Liver (tissue), 8 donors: ENCODE measurements at regions not wholly inside any gene's neighbourhood (a gene's known extent, or its start where the extent isn't known, plus 50 kb on each side); places are given as distances from the start of the nearest gene placed in this dataset.

Source experiments
- DNase-seq: peaks from one replicate; pipeline ENCODE4 v3.0.0-alpha.2; 2017; ENCODE audit warnings: low spot score
- H3K27ac ChIP-seq, 2 donors: one replicate each; pipeline ENCODE4 v1.7.0; 2013; ENCODE audit warnings: inconsistent platforms in 2 of 2, low read length in 2 of 2, control low read depth in 1 of 2, low read depth in 1 of 2, mild to moderate bottlenecking in 1 of 2
- H3K27me3 ChIP-seq, 4 donors: one replicate each; pipeline versions ENCODE4 v1.6.1 to v1.7.0; 2013; ENCODE audit warnings: low read length in 3 of 4, inconsistent platforms in 1 of 4, mild to moderate bottlenecking in 1 of 4, moderate library complexity in 1 of 4; ENCODE audit not compliant: control insufficient read depth in 4 of 4, insufficient read depth in 4 of 4
- H3K36me3 ChIP-seq, 4 donors: one replicate each; pipeline versions ENCODE4 v1.6.1 to v1.7.0; 2013; ENCODE audit warnings: low read length in 3 of 4, mild to moderate bottlenecking in 3 of 4, low read depth in 1 of 4, moderate library complexity in 1 of 4; ENCODE audit not compliant: control insufficient read depth in 4 of 4, insufficient read depth in 3 of 4
- H3K4me1 ChIP-seq, 4 donors: one replicate each; pipeline versions ENCODE4 v1.6.1 to v1.7.0; 2013; ENCODE audit warnings: low read length in 3 of 4, mild to moderate bottlenecking in 3 of 4, moderate library complexity in 1 of 4; ENCODE audit not compliant: control insufficient read depth in 4 of 4, insufficient read depth in 4 of 4
- H3K4me3 ChIP-seq, 3 donors: one replicate each; pipeline versions ENCODE4 v1.6.1 to v1.7.0; 2013; ENCODE audit warnings: low read length in 3 of 3, control low read depth in 1 of 3, low read depth in 1 of 3, mild to moderate bottlenecking in 1 of 3
- H3K9ac ChIP-seq, 2 donors: one replicate each; pipeline ENCODE4 v1.7.0; 2013; ENCODE audit warnings: low read length in 2 of 2, mild to moderate bottlenecking in 2 of 2, moderate library complexity in 2 of 2, control low read depth in 1 of 2, low read depth in 1 of 2
- H3K9me3 ChIP-seq, 4 donors: one replicate each; pipeline versions ENCODE4 v1.6.1 to v1.7.0; 2013; ENCODE audit warnings: low read length in 3 of 4; ENCODE audit not compliant: control insufficient read depth in 4 of 4
- CTCF ChIP-seq: fragments of 150-350 bp; IDR thresholded peaks from 2 replicates; pipeline ENCODE4 v1.5.1; 2017; ENCODE audit warnings: improper control_type of control experiment, low read depth, low read length; ENCODE audit not compliant: missing input control
- EGR1 ChIP-seq, 2 donors: IDR thresholded peaks; 2 replicates each; pipeline ENCODE4 v1.6.1; 2016 to 2018; ENCODE audit warnings: antibody characterized with exemption in 2 of 2, low read depth in 2 of 2
- FOXA1 ChIP-seq: IDR thresholded peaks from 2 replicates; pipeline ENCODE4 v1.6.1; 2016; ENCODE audit warnings: antibody characterized with exemption
- FOXA2 ChIP-seq: IDR thresholded peaks from 2 replicates; pipeline ENCODE4 v1.6.1; 2016; ENCODE audit warnings: antibody characterized with exemption
- GABPA ChIP-seq, 2 donors: IDR thresholded peaks in 1 of 2; conservative IDR thresholded peaks in 1 of 2; 2 replicates each; pipeline ENCODE4 v1.6.1; 2016; ENCODE audit warnings: antibody characterized with exemption in 2 of 2, mild to moderate bottlenecking in 1 of 2, moderate library complexity in 1 of 2
- HNF4A ChIP-seq, 2 donors: conservative IDR thresholded peaks; 2 replicates each; pipeline ENCODE4 v1.6.1; 2016; ENCODE audit warnings: antibody characterized with exemption in 2 of 2, mild to moderate bottlenecking in 2 of 2
- HNF4G ChIP-seq: IDR thresholded peaks from 2 replicates; pipeline ENCODE4 v1.6.1; 2016; ENCODE audit warnings: antibody characterized with exemption
- JUND ChIP-seq, 2 donors: IDR thresholded peaks; 2 replicates each; pipeline ENCODE4 v1.6.1; 2016; ENCODE audit warnings: antibody characterized with exemption in 2 of 2
- MAX ChIP-seq: IDR thresholded peaks from 2 replicates; pipeline ENCODE4 v1.6.1; 2016; ENCODE audit warnings: antibody characterized with exemption
- NR2F2 ChIP-seq: IDR thresholded peaks from 2 replicates; pipeline ENCODE4 v1.6.1; 2016; ENCODE audit warnings: antibody characterized with exemption
- RAD21 ChIP-seq, 2 donors: IDR thresholded peaks; 2 replicates each; pipeline ENCODE4 v1.6.1; 2016; ENCODE audit warnings: antibody characterized with exemption in 2 of 2, mild to moderate bottlenecking in 2 of 2
- RXRA ChIP-seq, 2 donors: IDR thresholded peaks; 2 replicates each; pipeline ENCODE4 v1.6.1; 2017 to 2018; ENCODE audit warnings: antibody characterized with exemption in 2 of 2, mild to moderate bottlenecking in 1 of 2
- SP1 ChIP-seq: IDR thresholded peaks from 2 replicates; pipeline ENCODE4 v1.6.1; 2018; ENCODE audit warnings: antibody characterized with exemption, mild to moderate bottlenecking
- TAF1 ChIP-seq: conservative IDR thresholded peaks from 2 replicates; pipeline ENCODE4 v1.6.1; 2016; ENCODE audit warnings: antibody characterized with exemption, mild to moderate bottlenecking
- YY1 ChIP-seq: IDR thresholded peaks from 2 replicates; pipeline ENCODE4 v1.6.1; 2016; ENCODE audit warnings: antibody characterized with exemption, mild to moderate bottlenecking
- WGBS: extraction: QIAGEN DNeasy Blood & Tissue Kit; methylation state at CpG from one replicate; pipeline ENCODE4 v1.1.7; 2013; 5-methylcytosine and 5-hydroxymethylcytosine counted together
- TF ChIP-seq, protein P1 (sequence below): IDR thresholded peaks from 2 replicates; pipeline ENCODE4 v1.6.1; 2016; ENCODE audit warnings: antibody characterized with exemption
- TF ChIP-seq, protein P2 (sequence below): IDR thresholded peaks from 2 replicates; pipeline ENCODE4 v1.6.1; 2016; ENCODE audit warnings: antibody characterized with exemption
- TF ChIP-seq, protein P3 (sequence below): IDR thresholded peaks from 2 replicates; pipeline ENCODE4 v1.6.1; 2016; ENCODE audit warnings: antibody characterized with exemption, mild to moderate bottlenecking
- donor health status: healthy.
- donor health status: healthy.
- donor health status: healthy.
- donor health status: healthy.
- donor health status: healthy.

DNA sequence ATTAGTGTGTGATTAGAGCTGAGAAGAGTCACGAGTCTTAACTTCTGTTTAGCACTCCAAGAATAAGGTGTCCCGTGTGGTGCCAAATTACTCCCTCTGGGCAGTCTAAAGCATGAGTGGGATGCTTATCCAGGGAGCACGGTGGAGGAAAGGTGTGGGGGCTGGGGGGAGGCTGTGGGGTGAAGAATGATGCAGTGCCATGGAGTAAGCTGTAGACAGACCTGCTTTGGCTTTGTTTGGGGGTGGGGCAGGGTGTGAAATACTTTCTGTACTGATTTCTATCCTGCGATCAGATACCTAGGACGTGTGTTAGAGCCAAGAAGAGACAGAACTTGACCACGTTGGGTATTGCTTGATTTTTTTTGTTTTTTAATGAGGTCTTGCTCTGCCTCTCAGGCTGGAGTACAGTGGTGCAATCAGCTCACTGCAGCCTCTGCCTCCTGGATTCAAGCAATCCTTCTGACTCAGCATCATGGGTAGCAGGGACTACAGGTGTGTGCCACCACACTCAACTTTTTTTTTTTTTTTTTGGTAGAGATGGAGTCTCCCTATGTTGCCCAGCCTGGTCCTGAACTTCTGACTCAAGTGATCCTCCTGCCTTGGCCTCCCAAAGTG is 232.8 kb downstream of the MAN2A1 start:
- TF ChIP-seq CTCF, result no peak
- TF ChIP-seq SP1, result no peak
- TF ChIP-seq RAD21 (IDR thresholded peaks at IDR 0.05), result no peak
- TF ChIP-seq, protein P1, sequence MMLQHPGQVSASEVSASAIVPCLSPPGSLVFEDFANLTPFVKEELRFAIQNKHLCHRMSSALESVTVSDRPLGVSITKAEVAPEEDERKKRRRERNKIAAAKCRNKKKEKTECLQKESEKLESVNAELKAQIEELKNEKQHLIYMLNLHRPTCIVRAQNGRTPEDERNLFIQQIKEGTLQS, result no peak
- no peak for TF ChIP-seq EGR1 (IDR thresholded peaks at IDR 0.05; ENCODE audit: low read depth in 2 of 2)
- no peak for TF ChIP-seq HNF4A (conservative IDR thresholded peaks at IDR 0.05)
- TF ChIP-seq GABPA (IDR thresholded peaks at IDR 0.05 in 1 of 2, conservative IDR thresholded peaks at IDR 0.05 in 1 of 2), result no peak
- TF ChIP-seq MAX, result no peak
- no peak for TF ChIP-seq NR2F2
- TF ChIP-seq, protein P2, sequence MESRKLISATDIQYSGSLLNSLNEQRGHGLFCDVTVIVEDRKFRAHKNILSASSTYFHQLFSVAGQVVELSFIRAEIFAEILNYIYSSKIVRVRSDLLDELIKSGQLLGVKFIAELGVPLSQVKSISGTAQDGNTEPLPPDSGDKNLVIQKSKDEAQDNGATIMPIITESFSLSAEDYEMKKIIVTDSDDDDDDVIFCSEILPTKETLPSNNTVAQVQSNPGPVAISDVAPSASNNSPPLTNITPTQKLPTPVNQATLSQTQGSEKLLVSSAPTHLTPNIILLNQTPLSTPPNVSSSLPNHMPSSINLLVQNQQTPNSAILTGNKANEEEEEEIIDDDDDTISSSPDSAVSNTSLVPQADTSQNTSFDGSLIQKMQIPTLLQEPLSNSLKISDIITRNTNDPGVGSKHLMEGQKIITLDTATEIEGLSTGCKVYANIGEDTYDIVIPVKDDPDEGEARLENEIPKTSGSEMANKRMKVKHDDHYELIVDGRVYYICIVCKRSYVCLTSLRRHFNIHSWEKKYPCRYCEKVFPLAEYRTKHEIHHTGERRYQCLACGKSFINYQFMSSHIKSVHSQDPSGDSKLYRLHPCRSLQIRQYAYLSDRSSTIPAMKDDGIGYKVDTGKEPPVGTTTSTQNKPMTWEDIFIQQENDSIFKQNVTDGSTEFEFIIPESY, result no peak
- TF ChIP-seq RXRA (IDR thresholded peaks at IDR 0.05), result no peak
- TF ChIP-seq YY1, result no peak
- TF ChIP-seq, protein P3, sequence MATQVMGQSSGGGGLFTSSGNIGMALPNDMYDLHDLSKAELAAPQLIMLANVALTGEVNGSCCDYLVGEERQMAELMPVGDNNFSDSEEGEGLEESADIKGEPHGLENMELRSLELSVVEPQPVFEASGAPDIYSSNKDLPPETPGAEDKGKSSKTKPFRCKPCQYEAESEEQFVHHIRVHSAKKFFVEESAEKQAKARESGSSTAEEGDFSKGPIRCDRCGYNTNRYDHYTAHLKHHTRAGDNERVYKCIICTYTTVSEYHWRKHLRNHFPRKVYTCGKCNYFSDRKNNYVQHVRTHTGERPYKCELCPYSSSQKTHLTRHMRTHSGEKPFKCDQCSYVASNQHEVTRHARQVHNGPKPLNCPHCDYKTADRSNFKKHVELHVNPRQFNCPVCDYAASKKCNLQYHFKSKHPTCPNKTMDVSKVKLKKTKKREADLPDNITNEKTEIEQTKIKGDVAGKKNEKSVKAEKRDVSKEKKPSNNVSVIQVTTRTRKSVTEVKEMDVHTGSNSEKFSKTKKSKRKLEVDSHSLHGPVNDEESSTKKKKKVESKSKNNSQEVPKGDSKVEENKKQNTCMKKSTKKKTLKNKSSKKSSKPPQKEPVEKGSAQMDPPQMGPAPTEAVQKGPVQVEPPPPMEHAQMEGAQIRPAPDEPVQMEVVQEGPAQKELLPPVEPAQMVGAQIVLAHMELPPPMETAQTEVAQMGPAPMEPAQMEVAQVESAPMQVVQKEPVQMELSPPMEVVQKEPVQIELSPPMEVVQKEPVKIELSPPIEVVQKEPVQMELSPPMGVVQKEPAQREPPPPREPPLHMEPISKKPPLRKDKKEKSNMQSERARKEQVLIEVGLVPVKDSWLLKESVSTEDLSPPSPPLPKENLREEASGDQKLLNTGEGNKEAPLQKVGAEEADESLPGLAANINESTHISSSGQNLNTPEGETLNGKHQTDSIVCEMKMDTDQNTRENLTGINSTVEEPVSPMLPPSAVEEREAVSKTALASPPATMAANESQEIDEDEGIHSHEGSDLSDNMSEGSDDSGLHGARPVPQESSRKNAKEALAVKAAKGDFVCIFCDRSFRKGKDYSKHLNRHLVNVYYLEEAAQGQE, result no peak
- no peak for TF ChIP-seq JUND (IDR thresholded peaks at IDR 0.05)
- TF ChIP-seq HNF4G, result no peak
- TF ChIP-seq FOXA2, result no peak
- TF ChIP-seq TAF1, result no peak
- no peak for TF ChIP-seq FOXA1
- H3K9ac ChIP-seq, result no peak overlapping the region
- H3K9me3 ChIP-seq, result no peaks in the 10 kb centered on the region
- 77% methylated on average over 6 of the region's 6 CpGs for WGBS
- H3K4me1 ChIP-seq, result peaks cover 0 to 11% (median 5%) of the 10 kb centered on the region in 4 donors
- H3K4me3 ChIP-seq, result no peak overlapping the region
- H3K27ac ChIP-seq, result no peak overlapping the region
- no peak for DNase-seq
- H3K27me3 ChIP-seq, result no peaks in the 10 kb centered on the region
- no peaks in the 10 kb centered on the region for H3K36me3 ChIP-seq
